Cardiac fibroblast (primary cell): ENCODE measurements at regions not wholly inside any gene's neighbourhood (a gene's known extent, or its start where the extent isn't known, plus 50 kb on each side); places are given as distances from the start of the nearest gene placed in this dataset.

Experiments
- DNase-seq, 2 donors: peaks; one replicate each; pipeline versions ENCODE4 v3.0.0 to v3.0.0-alpha.2; 2010; ENCODE audit warnings: low read depth in 2 of 2
- H3K4me3 ChIP-seq, 2 donors: replicated peaks in 1 of 2; 1 replicate in 1 of 2; 2 replicates in 1 of 2; pipeline ENCODE4 v1.5.1; 2011; ENCODE audit warnings: low read depth in 2 of 2, low read length in 2 of 2, mild to moderate bottlenecking in 2 of 2, moderate library complexity in 1 of 2
- TF ChIP-seq, protein P1 (sequence below): IDR thresholded peaks from one replicate; pipeline ENCODE4 v1.5.1; 2011; ENCODE audit warnings: low read depth, mild to moderate bottlenecking, low read length, inconsistent platforms

DNA sequence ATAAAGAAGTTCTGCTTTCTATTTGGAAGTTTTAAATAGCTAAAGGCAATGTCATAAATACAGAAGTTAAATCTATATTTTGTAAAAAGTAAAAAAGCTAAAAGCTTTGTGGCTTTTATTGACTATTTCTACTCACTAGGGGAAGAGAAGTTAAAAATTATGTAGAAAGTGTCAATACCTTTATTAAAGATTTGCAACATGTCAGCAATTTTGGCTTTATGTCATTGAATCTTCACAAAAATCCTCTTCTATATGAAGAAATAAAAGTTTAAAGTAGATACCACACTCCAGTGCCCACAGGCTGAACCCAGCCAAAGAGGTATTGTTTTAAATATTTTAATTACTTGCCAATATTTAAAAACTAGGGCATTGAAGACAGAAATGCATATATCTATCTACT is 160.6 kb upstream of the HSF2 start:
- TF ChIP-seq, protein P1, sequence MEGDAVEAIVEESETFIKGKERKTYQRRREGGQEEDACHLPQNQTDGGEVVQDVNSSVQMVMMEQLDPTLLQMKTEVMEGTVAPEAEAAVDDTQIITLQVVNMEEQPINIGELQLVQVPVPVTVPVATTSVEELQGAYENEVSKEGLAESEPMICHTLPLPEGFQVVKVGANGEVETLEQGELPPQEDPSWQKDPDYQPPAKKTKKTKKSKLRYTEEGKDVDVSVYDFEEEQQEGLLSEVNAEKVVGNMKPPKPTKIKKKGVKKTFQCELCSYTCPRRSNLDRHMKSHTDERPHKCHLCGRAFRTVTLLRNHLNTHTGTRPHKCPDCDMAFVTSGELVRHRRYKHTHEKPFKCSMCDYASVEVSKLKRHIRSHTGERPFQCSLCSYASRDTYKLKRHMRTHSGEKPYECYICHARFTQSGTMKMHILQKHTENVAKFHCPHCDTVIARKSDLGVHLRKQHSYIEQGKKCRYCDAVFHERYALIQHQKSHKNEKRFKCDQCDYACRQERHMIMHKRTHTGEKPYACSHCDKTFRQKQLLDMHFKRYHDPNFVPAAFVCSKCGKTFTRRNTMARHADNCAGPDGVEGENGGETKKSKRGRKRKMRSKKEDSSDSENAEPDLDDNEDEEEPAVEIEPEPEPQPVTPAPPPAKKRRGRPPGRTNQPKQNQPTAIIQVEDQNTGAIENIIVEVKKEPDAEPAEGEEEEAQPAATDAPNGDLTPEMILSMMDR = no peak
- no peak for DNase-seq
- H3K4me3 ChIP-seq = no peak overlapping the region

DNA sequence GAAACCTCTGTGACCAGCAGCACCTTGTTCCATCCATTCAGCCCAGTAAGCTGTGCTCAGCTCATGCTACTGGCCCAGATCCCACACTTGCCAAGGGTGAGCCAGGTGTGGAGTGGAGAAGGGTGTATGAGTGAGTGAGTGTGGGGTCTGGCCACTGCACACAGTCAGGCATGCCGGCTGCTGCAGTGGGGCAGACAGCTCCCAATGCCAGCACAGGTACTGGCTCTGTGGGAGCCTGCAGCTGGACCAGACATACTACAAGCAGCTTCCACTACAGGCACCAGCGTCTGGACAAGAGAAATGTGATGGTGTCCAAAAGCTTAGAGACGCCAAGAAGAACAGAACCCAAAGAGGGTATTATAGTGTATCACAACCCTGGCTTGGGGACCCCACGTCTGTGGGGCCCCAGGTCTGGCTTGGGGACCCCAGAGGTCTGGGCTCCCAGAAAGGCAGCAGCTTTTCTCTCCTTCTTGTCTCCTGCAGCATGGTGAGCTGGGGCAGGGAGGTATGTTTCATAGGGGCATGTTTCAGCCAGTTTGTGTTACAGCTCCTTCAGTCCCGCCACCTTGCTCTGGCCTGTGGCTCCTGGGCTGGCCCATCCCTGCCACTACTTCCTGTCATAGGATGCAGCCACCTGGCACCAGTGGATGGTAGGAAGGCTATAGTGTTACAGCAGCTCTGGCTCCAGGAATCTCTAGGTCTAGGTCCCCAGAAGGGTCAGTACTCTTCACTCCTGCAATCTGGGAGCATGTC is 152.4 kb upstream of the HSF2 start:
- no peak for DNase-seq
- TF ChIP-seq, protein P1 = no peak
- H3K4me3 ChIP-seq = no peak overlapping the region

- H3K4me3 ChIP-seq = no peak overlapping the region
- TF ChIP-seq, protein P1 = no peak
- DNase-seq = no peak
These were observed 151.3 kb upstream of the HSF2 start for GRCh38 chr6:122248001-122248669.

GRCh38 chr6:122248844-122249243 is 150.6 kb upstream of the HSF2 start:
- no peak for DNase-seq
- no peak overlapping the region for H3K4me3 ChIP-seq
- TF ChIP-seq, protein P1 = no peak

DNA sequence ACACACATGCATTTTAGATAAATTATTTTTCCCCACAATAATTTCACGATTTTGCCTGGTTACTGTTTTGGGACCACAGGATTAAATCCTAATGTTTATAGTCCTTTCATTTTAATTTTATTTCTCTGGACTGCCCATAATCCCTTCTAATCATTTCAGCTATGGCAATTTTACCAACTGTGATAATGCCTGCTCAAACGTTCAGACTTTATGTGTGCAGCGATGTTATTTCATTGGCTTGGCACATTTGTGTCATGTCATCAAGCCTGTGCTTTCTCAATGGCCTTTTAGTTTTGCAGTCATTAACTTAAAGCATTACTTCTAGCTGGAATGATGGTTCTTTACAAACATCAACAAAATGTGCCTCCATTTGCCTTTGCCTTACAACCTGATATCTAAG is 140.6 kb upstream of the HSF2 start:
- TF ChIP-seq, protein P1 = no peak
- H3K4me3 ChIP-seq = no peak overlapping the region
- DNase-seq = no peak

DNA sequence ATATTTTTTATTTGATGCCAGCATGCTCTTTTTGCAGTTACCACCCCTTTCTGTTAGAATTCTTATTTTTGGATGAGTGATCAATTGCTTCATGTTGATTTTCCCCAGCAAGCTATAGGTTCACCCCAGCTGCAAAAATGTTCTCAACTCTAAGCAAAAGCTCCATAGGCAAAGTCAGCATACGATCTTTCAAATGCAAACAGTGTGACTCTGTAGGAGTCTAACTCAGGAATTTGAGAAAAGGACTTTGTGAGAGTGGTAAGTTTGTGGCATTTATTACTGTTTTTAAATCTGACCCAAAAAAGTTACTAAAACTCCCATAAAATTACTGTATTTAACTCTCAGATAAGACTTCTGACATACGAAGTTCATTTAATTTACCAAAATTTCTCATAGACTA is 134.9 kb upstream of the HSF2 start:
- no peak for DNase-seq
- no peak overlapping the region for H3K4me3 ChIP-seq
- TF ChIP-seq, protein P1 = no peak
